H9 (cell line): ENCODE measurements at regions not wholly inside any gene's neighbourhood (a gene's known extent, or its start where the extent isn't known, plus 50 kb on each side); places are given as distances from the start of the nearest gene placed in this dataset.

Experiments used
- DNase-seq: peaks from one replicate; pipeline ENCODE4 v3.0.0-alpha.2; 2017
- H2AFZ ChIP-seq: one replicate; pipeline ENCODE4 v1.6.1; 2013; ENCODE audit warnings: mild to moderate bottlenecking, low read length, control low read depth, moderate library complexity
- H2AK5ac ChIP-seq: 2 replicates; pipeline ENCODE4 v1.6.1; 2013; ENCODE audit warnings: low read length, control low read depth, mixed read lengths; ENCODE audit not compliant: insufficient read length
- H2BK120ac ChIP-seq: one replicate; pipeline ENCODE4 v1.6.1; 2013; ENCODE audit warnings: low read depth, mild to moderate bottlenecking, low read length, control low read depth, inconsistent platforms; ENCODE audit not compliant: poor library complexity, severe bottlenecking
- H2BK12ac ChIP-seq: 2 replicates; pipeline ENCODE4 v1.6.1; 2013; ENCODE audit warnings: low read length, control low read depth, mixed read lengths, low read depth; ENCODE audit not compliant: insufficient read length
- H2BK15ac ChIP-seq: 2 replicates; pipeline ENCODE4 v1.6.1; 2013; ENCODE audit warnings: low read depth, low read length, control low read depth
- H2BK20ac ChIP-seq: one replicate; pipeline ENCODE4 v1.6.1; 2013; ENCODE audit warnings: low read depth, mild to moderate bottlenecking, low read length, control low read depth, inconsistent platforms; ENCODE audit not compliant: poor library complexity, severe bottlenecking
- H2BK5ac ChIP-seq: 2 replicates; pipeline ENCODE4 v1.6.1; 2013; ENCODE audit warnings: low read length, control low read depth, mixed read lengths; ENCODE audit not compliant: insufficient read length
- H3K14ac ChIP-seq: 2 replicates; pipeline ENCODE4 v1.6.1; 2013; ENCODE audit warnings: low read length, control low read depth; ENCODE audit not compliant: insufficient read depth
- H3K18ac ChIP-seq: 2 replicates; pipeline ENCODE4 v1.6.1; 2013; ENCODE audit warnings: low read depth, mild to moderate bottlenecking, mixed read lengths, low read length, control low read depth; ENCODE audit not compliant: insufficient read length
- H3K23ac ChIP-seq: 2 replicates; pipeline ENCODE4 v1.6.1; 2013; ENCODE audit warnings: low read length, control low read depth, mixed read lengths, low read depth; ENCODE audit not compliant: insufficient read length
- H3K23me2 ChIP-seq: 2 replicates; pipeline ENCODE4 v1.6.1; 2013; ENCODE audit warnings: low read depth, mild to moderate bottlenecking, mixed read lengths, low read length, control low read depth; ENCODE audit not compliant: insufficient read length, poor library complexity, severe bottlenecking
- H3K27ac ChIP-seq: 2 replicates; pipeline ENCODE4 v1.5.1; 2013; ENCODE audit warnings: low read length, control low read depth, mixed read lengths, low read depth; ENCODE audit not compliant: insufficient read length
- H3K27me3 ChIP-seq: 2 replicates; pipeline ENCODE4 v1.6.1; 2013; ENCODE audit warnings: low read length, control low read depth, inconsistent platforms; ENCODE audit not compliant: insufficient read depth
- H3K4ac ChIP-seq: 2 replicates; pipeline ENCODE4 v1.6.1; 2013; ENCODE audit warnings: low read depth, mild to moderate bottlenecking, control low read depth, inconsistent platforms, low read length, moderate library complexity
- H3K4me1 ChIP-seq: 2 replicates; pipeline ENCODE4 v1.6.1; 2013; ENCODE audit warnings: low read length, control low read depth, inconsistent platforms; ENCODE audit not compliant: insufficient read depth
- H3K4me2 ChIP-seq: 2 replicates; pipeline ENCODE4 v1.6.1; 2013; ENCODE audit warnings: low read length, control low read depth, mixed read lengths; ENCODE audit not compliant: insufficient read length, insufficient read depth
- H3K56ac ChIP-seq: 2 replicates; pipeline ENCODE4 v1.6.1; 2013; ENCODE audit warnings: low read depth, mild to moderate bottlenecking, mixed read lengths, low read length, control low read depth; ENCODE audit not compliant: insufficient read length
- H3K79me1 ChIP-seq: 2 replicates; pipeline ENCODE4 v1.6.1; 2013; ENCODE audit warnings: low read depth, mild to moderate bottlenecking, moderate library complexity, low read length, control low read depth, inconsistent platforms; ENCODE audit not compliant: insufficient read depth, poor library complexity, severe bottlenecking
- H3K79me2 ChIP-seq: 2 replicates; pipeline ENCODE4 v1.6.1; 2013; ENCODE audit warnings: low read length, control low read depth, inconsistent platforms; ENCODE audit not compliant: insufficient read depth
- H3K9ac ChIP-seq: 2 replicates; pipeline ENCODE4 v1.6.1; 2013; ENCODE audit warnings: low read length, control low read depth, mixed read lengths; ENCODE audit not compliant: insufficient read length; ENCODE audit errors: extremely low read depth
- H3K9me3 ChIP-seq: one replicate; pipeline ENCODE4 v1.6.1; 2013; ENCODE audit warnings: low read depth, low read length, inconsistent platforms; ENCODE audit not compliant: control insufficient read depth
- H3T11ph ChIP-seq: one replicate; pipeline ENCODE4 v1.6.1; 2013; ENCODE audit warnings: mild to moderate bottlenecking, low read length, control low read depth, inconsistent platforms
- H4K20me1 ChIP-seq: one replicate; pipeline ENCODE4 v1.6.1; 2013; ENCODE audit not compliant: control insufficient read depth, insufficient read length, insufficient read depth
- H4K5ac ChIP-seq: 2 replicates; pipeline ENCODE4 v1.6.1; 2013; ENCODE audit warnings: low read depth, mild to moderate bottlenecking, mixed read lengths, low read length, control low read depth; ENCODE audit not compliant: insufficient read length
- H4K8ac ChIP-seq: replicated peaks from 2 replicates; pipeline ENCODE4 v1.6.1; 2013; ENCODE audit warnings: low read length, control low read depth, mixed read lengths, low read depth; ENCODE audit not compliant: insufficient read length
- H4K91ac ChIP-seq: 2 replicates; pipeline ENCODE4 v1.6.1; 2013; ENCODE audit warnings: low read depth, mild to moderate bottlenecking, moderate library complexity, mixed read lengths, low read length, control low read depth; ENCODE audit not compliant: insufficient read length
- H3K27ac Mint-ChIP-seq, 3 experiments: 2 replicates in 2 of 3; 3 replicates in 1 of 3; pipeline ENCODE4 v1.8.0; 2020 to 2021; ENCODE audit warnings: mixed read lengths in 3 of 3, mild to moderate bottlenecking in 1 of 3, moderate library complexity in 1 of 3
- H3K27me3 Mint-ChIP-seq: 2 replicates; pipeline ENCODE4 v1.8.0; 2021; ENCODE audit warnings: low read depth, mild to moderate bottlenecking, moderate library complexity, mixed read lengths
- H3K36me3 Mint-ChIP-seq, 3 experiments: 2 replicates in 2 of 3; 3 replicates in 1 of 3; pipeline ENCODE4 v1.8.0; 2020 to 2021; ENCODE audit warnings: low read depth in 3 of 3, mixed read lengths in 3 of 3; ENCODE audit not compliant: insufficient read depth in 1 of 3
- H3K4me1 Mint-ChIP-seq, 2 experiments: 2 replicates each; pipeline ENCODE4 v1.8.0; 2020; ENCODE audit warnings: mixed read lengths in 2 of 2
- H3K4me3 Mint-ChIP-seq, 2 experiments: 2 replicates in 1 of 2; 3 replicates in 1 of 2; pipeline ENCODE4 v1.8.0; 2020 to 2021; ENCODE audit warnings: mild to moderate bottlenecking in 2 of 2, mixed read lengths in 2 of 2, moderate library complexity in 1 of 2
- H3K9me3 Mint-ChIP-seq, 2 experiments: 2 replicates in 1 of 2; 3 replicates in 1 of 2; pipeline ENCODE4 v1.8.0; 2020; ENCODE audit warnings: mild to moderate bottlenecking in 2 of 2, mixed read lengths in 2 of 2, moderate library complexity in 1 of 2
- WGBS: extraction: QIAGEN DNeasy Blood & Tissue Kit; methylation state at CpG from one replicate; pipeline ENCODE4 v1.1.7; 2013; ENCODE audit warnings: missing lambda C conversion rate, low lambda C conversion rate, mixed read lengths; ENCODE audit not compliant: insufficient read length; ENCODE audit errors: extremely low coverage; 5-methylcytosine and 5-hydroxymethylcytosine counted together
- TF ChIP-seq, protein P1 (sequence below): fragments of 200-600 bp; sonication (generic); conservative IDR thresholded peaks from 3 replicates; pipeline ENCODE4 v1.8.0; 2021; ENCODE audit warnings: antibody characterized with exemption, mild to moderate bottlenecking

GRCh38 chr4:45079616-45080015 is 353.3 kb upstream of the GNPDA2 start:
- no peak overlapping the region for H2BK120ac ChIP-seq
- H3K27ac ChIP-seq: no peak overlapping the region
- Mint-ChIP-seq H3K36me3 (peaks cover 0 to 2% (median 0%) of the 10 kb centered on the region in 3 experiments; a peak in 1 of 7 replicates), H3K4me3 (no peak overlapping the region), H3K27me3 (no peaks in the 10 kb centered on the region; the same call in 1 of the 2 replicates), H3K9me3 (peaks cover 0 to 3% of the 10 kb centered on the region in 2 experiments; a peak in 2 of 5 replicates), H3K27ac (no peak overlapping the region), H3K4me1 (no peaks in the 10 kb centered on the region)
- WGBS: no CpG with 5 or more reads among the region's 1 CpG
- H2AFZ ChIP-seq: no peak overlapping the region
- no peak overlapping the region for H3K18ac ChIP-seq
- H2AK5ac ChIP-seq: no peak overlapping the region
- H4K20me1 ChIP-seq: no peaks in the 10 kb centered on the region
- DNase-seq: no peak
- H3K4me1 ChIP-seq: no peaks in the 10 kb centered on the region
- no peaks in the 10 kb centered on the region for H3K79me2 ChIP-seq
- no peak overlapping the region for H3K23ac ChIP-seq
- TF ChIP-seq, protein P1, sequence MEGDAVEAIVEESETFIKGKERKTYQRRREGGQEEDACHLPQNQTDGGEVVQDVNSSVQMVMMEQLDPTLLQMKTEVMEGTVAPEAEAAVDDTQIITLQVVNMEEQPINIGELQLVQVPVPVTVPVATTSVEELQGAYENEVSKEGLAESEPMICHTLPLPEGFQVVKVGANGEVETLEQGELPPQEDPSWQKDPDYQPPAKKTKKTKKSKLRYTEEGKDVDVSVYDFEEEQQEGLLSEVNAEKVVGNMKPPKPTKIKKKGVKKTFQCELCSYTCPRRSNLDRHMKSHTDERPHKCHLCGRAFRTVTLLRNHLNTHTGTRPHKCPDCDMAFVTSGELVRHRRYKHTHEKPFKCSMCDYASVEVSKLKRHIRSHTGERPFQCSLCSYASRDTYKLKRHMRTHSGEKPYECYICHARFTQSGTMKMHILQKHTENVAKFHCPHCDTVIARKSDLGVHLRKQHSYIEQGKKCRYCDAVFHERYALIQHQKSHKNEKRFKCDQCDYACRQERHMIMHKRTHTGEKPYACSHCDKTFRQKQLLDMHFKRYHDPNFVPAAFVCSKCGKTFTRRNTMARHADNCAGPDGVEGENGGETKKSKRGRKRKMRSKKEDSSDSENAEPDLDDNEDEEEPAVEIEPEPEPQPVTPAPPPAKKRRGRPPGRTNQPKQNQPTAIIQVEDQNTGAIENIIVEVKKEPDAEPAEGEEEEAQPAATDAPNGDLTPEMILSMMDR: no peak
- no peaks in the 10 kb centered on the region for H3K79me1 ChIP-seq
- no peak overlapping the region for H2BK20ac ChIP-seq
- no peak overlapping the region for H2BK15ac ChIP-seq
- H3K4me2 ChIP-seq: no peak overlapping the region
- no peak overlapping the region for H4K91ac ChIP-seq
- no peak overlapping the region for H3K14ac ChIP-seq
- H3K9me3 ChIP-seq: no peaks in the 10 kb centered on the region
- H2BK5ac ChIP-seq: no peak overlapping the region
- no peak overlapping the region for H3K9ac ChIP-seq
- H3K23me2 ChIP-seq: no peaks in the 10 kb centered on the region
- H3K27me3 ChIP-seq: no peaks in the 10 kb centered on the region
- H4K8ac ChIP-seq: no peak overlapping the region
- H2BK12ac ChIP-seq: no peak overlapping the region
- no peak overlapping the region for H3K56ac ChIP-seq
- no peak overlapping the region for H4K5ac ChIP-seq
- no peak overlapping the region for H3K4ac ChIP-seq
- H3T11ph ChIP-seq: no peak overlapping the region
